ENCODE measurements at regions not wholly inside any gene's neighbourhood (a gene's known extent, or its start where the extent isn't known, plus 50 kb on each side); places are given as distances from the start of the nearest gene placed in this dataset.
A peak's percentile ranks its signal among the peaks of the same experiment; 100 is the strongest.

DNA sequence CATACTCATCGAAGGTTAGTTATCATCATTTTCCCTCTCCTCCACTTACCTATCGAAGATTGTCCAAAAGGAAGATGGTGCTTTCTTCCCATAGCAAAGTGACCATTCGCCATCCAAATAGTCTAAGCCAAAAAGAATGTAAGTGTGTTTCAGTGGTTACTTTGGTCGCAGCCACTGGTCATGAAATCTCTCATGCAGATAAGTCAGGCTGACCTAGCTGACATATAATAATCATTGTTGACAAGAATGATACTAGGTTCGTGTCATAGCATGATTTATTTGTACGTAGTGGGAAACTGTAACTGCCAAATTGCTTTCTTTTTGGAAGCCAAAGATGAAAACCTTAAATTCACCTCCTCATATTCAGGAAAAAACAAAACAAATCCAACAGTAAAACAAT is 89.6 kb upstream of the PMAIP1 start:
- ChIA-PET CTCF (no interaction called here), POLR2A (no interaction called here)
- peaks cover 6 to 7% of the 10 kb centered on the region in 2 experiments for H3K27me3 ChIP-seq (ENCODE audit: control insufficient read depth in 1 of 2, insufficient read depth in 2 of 2, low read length in 2 of 2)
- peaks cover 19% of the 10 kb centered on the region for H3K27me3 Mint-ChIP-seq
- DNase-seq (no peak), ATAC-seq (ENCODE audit: poor library complexity) (no peak)
- no peaks in the 10 kb centered on the region for H3K9me3 ChIP-seq (ENCODE audit: control insufficient read depth in 1 of 2, insufficient read depth in 1 of 2, low read length in 2 of 2)
- no peaks in the 10 kb centered on the region for H3K36me3 Mint-ChIP-seq (ENCODE audit: low read depth)
- no peak overlapping the region for H3K27ac ChIP-seq (ENCODE audit: low read depth in 1 of 2, low read length in 2 of 2)
- H3K4me1 Mint-ChIP-seq (ENCODE audit: low read depth), result no peaks in the 10 kb centered on the region
- TF ChIP-seq, protein P1, sequence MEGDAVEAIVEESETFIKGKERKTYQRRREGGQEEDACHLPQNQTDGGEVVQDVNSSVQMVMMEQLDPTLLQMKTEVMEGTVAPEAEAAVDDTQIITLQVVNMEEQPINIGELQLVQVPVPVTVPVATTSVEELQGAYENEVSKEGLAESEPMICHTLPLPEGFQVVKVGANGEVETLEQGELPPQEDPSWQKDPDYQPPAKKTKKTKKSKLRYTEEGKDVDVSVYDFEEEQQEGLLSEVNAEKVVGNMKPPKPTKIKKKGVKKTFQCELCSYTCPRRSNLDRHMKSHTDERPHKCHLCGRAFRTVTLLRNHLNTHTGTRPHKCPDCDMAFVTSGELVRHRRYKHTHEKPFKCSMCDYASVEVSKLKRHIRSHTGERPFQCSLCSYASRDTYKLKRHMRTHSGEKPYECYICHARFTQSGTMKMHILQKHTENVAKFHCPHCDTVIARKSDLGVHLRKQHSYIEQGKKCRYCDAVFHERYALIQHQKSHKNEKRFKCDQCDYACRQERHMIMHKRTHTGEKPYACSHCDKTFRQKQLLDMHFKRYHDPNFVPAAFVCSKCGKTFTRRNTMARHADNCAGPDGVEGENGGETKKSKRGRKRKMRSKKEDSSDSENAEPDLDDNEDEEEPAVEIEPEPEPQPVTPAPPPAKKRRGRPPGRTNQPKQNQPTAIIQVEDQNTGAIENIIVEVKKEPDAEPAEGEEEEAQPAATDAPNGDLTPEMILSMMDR (IDR thresholded peaks at IDR 0.05), result no peak
- no peak overlapping the region for H3K4me3 ChIP-seq (ENCODE audit: low read length)
- H3K4me1 ChIP-seq (ENCODE audit: insufficient read depth, low read length), result no peaks in the 10 kb centered on the region
- no peak overlapping the region for H3K4me3 Mint-ChIP-seq
- no peaks in the 10 kb centered on the region for H3K36me3 ChIP-seq (ENCODE audit: insufficient read depth, low read length)
- no peaks in the 10 kb centered on the region for H3K9me3 Mint-ChIP-seq
- intact Hi-C loops (cut with DNase I, micrococcal nuclease), result no loop called here
- H3K27ac Mint-ChIP-seq, result no peak overlapping the region

GRCh38 chr18:59802031-59802430 is 97.8 kb upstream of the PMAIP1 start:
- Histone ChIP-seq H3K9me3 (ENCODE audit: control insufficient read depth in 1 of 2, insufficient read depth in 1 of 2, low read length in 2 of 2) (no peaks in the 10 kb centered on the region), H3K4me1 (ENCODE audit: insufficient read depth, low read length) (peaks cover 3% of the 10 kb centered on the region), H3K27ac (ENCODE audit: low read depth in 1 of 2, low read length in 2 of 2) (no peak overlapping the region), H3K36me3 (ENCODE audit: insufficient read depth, low read length) (no peaks in the 10 kb centered on the region), H3K27me3 (ENCODE audit: control insufficient read depth in 1 of 2, insufficient read depth in 2 of 2, low read length in 2 of 2) (no peaks in the 10 kb centered on the region), H3K4me3 (ENCODE audit: low read length) (no peak overlapping the region)
- peak in 2 of 14 experiments; percentile 2 to 26 for DNase-seq
- Mint-ChIP-seq H3K36me3 (ENCODE audit: low read depth) (no peaks in the 10 kb centered on the region), H3K9me3 (no peaks in the 10 kb centered on the region), H3K4me3 (no peak overlapping the region), H3K27me3 (no peaks in the 10 kb centered on the region), H3K27ac (no peak overlapping the region), H3K4me1 (ENCODE audit: low read depth) (no peaks in the 10 kb centered on the region)
- ATAC-seq (ENCODE audit: poor library complexity), result no peak
- ChIA-PET POLR2A (no interaction called here), CTCF (no interaction called here)
- TF ChIP-seq, protein P1 (IDR thresholded peaks at IDR 0.05), result no peak
- intact Hi-C loops (cut with DNase I, micrococcal nuclease), result no loop called here

GRCh38 chr18:59801576-59801975 is 98.2 kb upstream of the PMAIP1 start:
- no peak overlapping the region for H3K4me3 Mint-ChIP-seq
- ChIA-PET POLR2A (no interaction called here), CTCF (no interaction called here)
- Histone ChIP-seq H3K27ac (ENCODE audit: low read depth in 1 of 2, low read length in 2 of 2) (no peak overlapping the region), H3K36me3 (ENCODE audit: insufficient read depth, low read length) (no peaks in the 10 kb centered on the region), H3K27me3 (ENCODE audit: control insufficient read depth in 1 of 2, insufficient read depth in 2 of 2, low read length in 2 of 2) (no peaks in the 10 kb centered on the region), H3K4me3 (ENCODE audit: low read length) (no peak overlapping the region), H3K9me3 (ENCODE audit: control insufficient read depth in 1 of 2, insufficient read depth in 1 of 2, low read length in 2 of 2) (no peaks in the 10 kb centered on the region), H3K4me1 (ENCODE audit: insufficient read depth, low read length) (peaks cover 3% of the 10 kb centered on the region)
- H3K27me3 Mint-ChIP-seq, result no peaks in the 10 kb centered on the region
- H3K4me1 Mint-ChIP-seq (ENCODE audit: low read depth), result no peaks in the 10 kb centered on the region
- H3K9me3 Mint-ChIP-seq, result no peaks in the 10 kb centered on the region
- no peak overlapping the region for H3K27ac Mint-ChIP-seq
- no peaks in the 10 kb centered on the region for H3K36me3 Mint-ChIP-seq (ENCODE audit: low read depth)
- ATAC-seq (ENCODE audit: poor library complexity) (no peak), DNase-seq (no peak)
- TF ChIP-seq, protein P1 (IDR thresholded peaks at IDR 0.05), result no peak
- intact Hi-C loops (cut with DNase I, micrococcal nuclease), result no loop called here

All from CD4-positive, alpha-beta T cell (primary cell).